ENCODE measurements at regions not wholly inside any gene's neighbourhood (a gene's known extent, or its start where the extent isn't known, plus 50 kb on each side); places are given as distances from the start of the nearest gene placed in this dataset.
A peak's percentile ranks its signal among the peaks of the same experiment; 100 is the strongest.

DNA sequence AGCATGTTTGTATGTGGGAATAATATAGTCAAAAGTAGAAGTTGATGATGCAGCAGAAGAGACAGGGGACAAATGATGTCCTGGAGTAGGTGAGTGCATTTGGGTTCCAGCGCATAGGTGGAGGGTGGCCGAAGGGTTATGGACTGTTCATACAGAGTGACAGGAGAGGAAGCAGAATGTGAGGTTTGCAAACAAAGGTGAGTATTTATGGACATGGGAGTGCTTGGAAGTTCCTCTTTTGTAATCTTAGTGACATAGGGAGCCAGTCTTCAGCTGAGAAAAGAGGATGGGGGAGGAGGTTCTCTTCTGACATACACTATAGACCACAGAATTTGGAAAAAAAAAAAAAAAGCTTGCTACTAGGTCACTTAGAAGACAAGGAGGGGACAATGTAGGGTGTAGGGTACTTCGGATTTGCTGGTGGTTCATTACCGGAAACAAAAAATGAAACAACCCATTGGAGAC, 331.6 kb downstream of the DLEU7 start:
- H3K4me1 ChIP-seq (ENCODE audit: control insufficient read depth, insufficient read depth, low read length): peaks cover 13% of the 10 kb centered on the region
- peaks cover 6% of the 10 kb centered on the region for H3K9me3 ChIP-seq (ENCODE audit: control insufficient read depth, low read depth, low read length)
- no peak for DNase-seq
- no peaks in the 10 kb centered on the region for H3K27me3 ChIP-seq (ENCODE audit: control insufficient read depth, insufficient read depth, low read length)
- H3K36me3 ChIP-seq (ENCODE audit: control insufficient read depth, insufficient read depth, low read length): no peaks in the 10 kb centered on the region
- no peak overlapping the region for H3K4me3 ChIP-seq (ENCODE audit: low read length)
- peak overlapping the region; percentile 61 for H3K27ac ChIP-seq (ENCODE audit: low read length)
- 79% methylated on average over 4 of the region's 4 CpGs for WGBS (ENCODE audit: insufficient coverage, low lambda C conversion rate)

GRCh38 chr13:50512474-50513299, 330.8 kb downstream of the DLEU7 start:
- WGBS (ENCODE audit: insufficient coverage, low lambda C conversion rate): 43% methylated on average over 6 of the region's 12 CpGs
- DNase-seq: peak; percentile 28 to 56

DNA sequence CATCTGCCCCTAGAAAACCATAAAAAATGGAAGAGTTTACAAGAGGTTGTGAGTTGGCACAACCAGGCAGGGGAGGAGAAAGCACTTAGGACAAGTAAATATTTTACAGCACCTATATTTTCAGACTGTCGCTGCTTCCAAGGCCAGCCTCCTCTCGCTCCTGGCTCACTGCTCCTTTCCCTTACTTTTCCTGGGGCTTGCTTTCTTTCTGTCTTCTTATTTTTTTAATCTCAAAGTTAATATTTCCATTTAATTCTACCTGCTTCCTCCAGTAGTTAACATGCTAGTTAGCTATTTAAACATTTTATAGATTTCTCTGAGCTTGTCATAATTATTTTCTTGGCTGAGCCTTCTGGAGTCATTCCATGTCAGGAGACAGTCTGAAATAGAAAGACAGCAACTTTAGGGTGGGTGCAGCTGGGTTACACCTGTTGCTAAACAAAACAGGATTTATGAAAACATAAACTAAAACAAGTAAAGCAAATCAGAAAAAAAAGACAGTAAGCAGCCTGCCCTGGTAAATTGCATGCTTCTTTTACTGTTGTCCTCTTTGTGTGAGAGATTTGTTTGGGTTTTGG, 330.1 kb downstream of the DLEU7 start:
- peaks cover 13% of the 10 kb centered on the region for H3K4me1 ChIP-seq (ENCODE audit: control insufficient read depth, insufficient read depth, low read length)
- H3K27ac ChIP-seq (ENCODE audit: low read length): peak overlapping the region; percentile 4
- no peaks in the 10 kb centered on the region for H3K27me3 ChIP-seq (ENCODE audit: control insufficient read depth, insufficient read depth, low read length)
- DNase-seq: peak; percentile 14 to 44
- peaks cover 6% of the 10 kb centered on the region for H3K9me3 ChIP-seq (ENCODE audit: control insufficient read depth, low read depth, low read length)
- 4% methylated on average over 2 of the region's 2 CpGs for whole genome bisulfite sequencing (ENCODE audit: insufficient coverage, low lambda C conversion rate)
- H3K36me3 ChIP-seq (ENCODE audit: control insufficient read depth, insufficient read depth, low read length): no peaks in the 10 kb centered on the region
- H3K4me3 ChIP-seq (ENCODE audit: low read length): no peak overlapping the region

More at GRCh38 chr13:50512474-50513299, 330.8 kb downstream of the DLEU7 start:
- Histone ChIP-seq H3K4me3 (ENCODE audit: low read length) (no peak overlapping the region), H3K27ac (ENCODE audit: low read length) (peak overlapping the region; percentile 61), H3K27me3 (ENCODE audit: control insufficient read depth, insufficient read depth, low read length) (no peaks in the 10 kb centered on the region), H3K36me3 (ENCODE audit: control insufficient read depth, insufficient read depth, low read length) (no peaks in the 10 kb centered on the region), H3K9me3 (ENCODE audit: control insufficient read depth, low read depth, low read length) (peaks cover 6% of the 10 kb centered on the region), H3K4me1 (ENCODE audit: control insufficient read depth, insufficient read depth, low read length) (peaks cover 13% of the 10 kb centered on the region)

DNA sequence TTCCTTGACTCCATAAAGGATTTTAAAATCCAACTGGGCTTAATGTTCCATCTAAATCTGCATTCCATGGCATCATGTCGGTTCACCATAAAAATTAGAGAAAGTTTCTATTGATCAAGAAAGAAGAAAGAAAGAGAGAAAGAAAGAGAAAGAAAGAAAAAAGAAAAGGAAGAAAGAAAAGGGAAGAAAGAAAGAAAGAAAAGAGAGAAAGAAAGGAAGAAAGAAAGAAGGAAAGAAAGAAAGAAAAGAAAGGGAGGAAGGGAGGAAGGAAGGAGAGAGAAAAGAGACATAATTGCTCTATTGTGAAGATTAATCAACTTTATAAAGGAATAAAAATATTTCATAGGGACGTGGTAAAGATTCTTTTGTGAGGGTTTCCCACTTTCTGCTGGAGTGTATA, 329.2 kb downstream of the DLEU7 start:
- no peaks in the 10 kb centered on the region for H3K27me3 ChIP-seq (ENCODE audit: control insufficient read depth, insufficient read depth, low read length)
- 100% methylated on average over 1 of the region's 2 CpGs for WGBS (ENCODE audit: insufficient coverage, low lambda C conversion rate)
- H3K9me3 ChIP-seq (ENCODE audit: control insufficient read depth, low read depth, low read length): peaks cover under 1% of the 10 kb centered on the region
- peaks cover 13% of the 10 kb centered on the region for H3K4me1 ChIP-seq (ENCODE audit: control insufficient read depth, insufficient read depth, low read length)
- no peaks in the 10 kb centered on the region for H3K36me3 ChIP-seq (ENCODE audit: control insufficient read depth, insufficient read depth, low read length)
- H3K4me3 ChIP-seq (ENCODE audit: low read length): no peak overlapping the region
- no peak for DNase-seq
- no peak overlapping the region for H3K27ac ChIP-seq (ENCODE audit: low read length)

DNA sequence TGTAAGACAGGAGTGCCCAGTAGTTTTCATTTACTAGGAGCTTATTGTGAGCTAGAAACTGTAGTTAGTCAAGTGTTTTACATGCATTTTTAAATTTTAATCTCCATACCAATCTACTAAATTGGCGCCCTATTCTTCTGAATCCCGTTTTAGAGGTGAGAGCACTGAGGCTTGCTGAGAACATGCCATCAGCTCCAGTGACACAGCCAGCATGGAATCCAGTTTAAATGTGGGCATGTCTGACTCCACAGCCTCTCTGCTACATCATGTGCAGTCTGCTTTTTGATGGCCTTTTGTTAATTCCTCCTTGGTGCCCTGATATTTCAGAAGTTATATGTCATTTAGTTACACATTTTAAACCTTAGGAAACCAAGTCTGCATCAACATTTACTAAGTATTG, 325.4 kb downstream of the DLEU7 start:
- no peak for DNase-seq
- Histone ChIP-seq H3K27me3 (ENCODE audit: control insufficient read depth, insufficient read depth, low read length) (no peaks in the 10 kb centered on the region), H3K36me3 (ENCODE audit: control insufficient read depth, insufficient read depth, low read length) (no peaks in the 10 kb centered on the region), H3K27ac (ENCODE audit: low read length) (no peak overlapping the region), H3K4me3 (ENCODE audit: low read length) (no peak overlapping the region), H3K9me3 (ENCODE audit: control insufficient read depth, low read depth, low read length) (no peaks in the 10 kb centered on the region), H3K4me1 (ENCODE audit: control insufficient read depth, insufficient read depth, low read length) (peaks cover 17% of the 10 kb centered on the region)
- WGBS (ENCODE audit: insufficient coverage, low lambda C conversion rate): no CpG with 5 or more reads among the region's 2 CpGs

DNA sequence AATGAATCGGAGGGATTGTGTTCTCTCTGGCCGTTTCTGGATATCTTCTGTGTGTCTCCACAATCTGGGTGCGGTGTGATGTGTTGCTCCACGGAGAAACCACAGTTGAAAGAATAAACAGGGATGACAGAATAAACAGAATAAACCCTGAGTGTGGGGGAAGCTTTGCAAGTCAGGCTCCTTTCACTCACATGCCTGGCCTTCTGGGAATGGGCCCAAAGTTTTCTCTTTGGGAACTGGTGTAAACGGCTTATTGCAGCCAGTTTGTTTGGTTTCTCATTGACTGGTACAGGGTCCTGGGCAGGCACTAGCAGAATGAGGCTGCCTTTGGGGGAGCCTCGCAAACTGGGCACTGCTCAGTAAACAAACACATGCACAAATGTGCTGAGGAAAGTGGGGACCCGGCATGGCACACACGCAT, 324.7 kb downstream of the DLEU7 start:
- Histone ChIP-seq H3K4me1 (ENCODE audit: control insufficient read depth, insufficient read depth, low read length) (peaks cover 12% of the 10 kb centered on the region), H3K4me3 (ENCODE audit: low read length) (no peak overlapping the region), H3K36me3 (ENCODE audit: control insufficient read depth, insufficient read depth, low read length) (no peaks in the 10 kb centered on the region), H3K27me3 (ENCODE audit: control insufficient read depth, insufficient read depth, low read length) (no peaks in the 10 kb centered on the region), H3K9me3 (ENCODE audit: control insufficient read depth, low read depth, low read length) (no peaks in the 10 kb centered on the region), H3K27ac (ENCODE audit: low read length) (no peak overlapping the region)
- no peak for DNase-seq
- WGBS (ENCODE audit: insufficient coverage, low lambda C conversion rate): no CpG with 5 or more reads among the region's 8 CpGs

DNA sequence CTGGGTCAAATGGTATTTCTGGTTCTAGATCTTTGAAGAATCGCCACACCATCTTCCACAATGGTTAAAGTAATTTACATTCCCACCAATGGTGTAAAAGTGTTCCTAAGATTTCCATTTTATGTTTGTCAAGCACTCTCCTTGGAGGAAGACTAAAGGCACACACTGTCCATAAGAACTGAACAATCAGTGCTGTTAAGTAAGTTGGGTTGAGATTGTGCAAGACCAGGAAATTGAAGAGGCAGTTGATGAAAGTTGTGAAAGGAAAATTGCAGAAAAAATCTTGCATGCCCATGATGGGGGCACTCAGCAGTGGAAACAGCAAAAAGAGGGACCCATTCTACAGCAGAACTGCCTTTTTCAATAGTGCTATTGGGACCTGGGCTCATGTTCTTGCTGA, 323.6 kb downstream of the DLEU7 start:
- Histone ChIP-seq H3K4me3 (ENCODE audit: low read length) (no peak overlapping the region), H3K36me3 (ENCODE audit: control insufficient read depth, insufficient read depth, low read length) (no peaks in the 10 kb centered on the region), H3K27ac (ENCODE audit: low read length) (no peak overlapping the region), H3K9me3 (ENCODE audit: control insufficient read depth, low read depth, low read length) (no peaks in the 10 kb centered on the region), H3K27me3 (ENCODE audit: control insufficient read depth, insufficient read depth, low read length) (no peaks in the 10 kb centered on the region), H3K4me1 (ENCODE audit: control insufficient read depth, insufficient read depth, low read length) (peaks cover 9% of the 10 kb centered on the region)
- WGBS (ENCODE audit: insufficient coverage, low lambda C conversion rate): no CpG with 5 or more reads among the region's 1 CpG
- DNase-seq: no peak

GRCh38 chr13:50521006-50521830, 322.3 kb downstream of the DLEU7 start:
- H3K27ac ChIP-seq (ENCODE audit: low read length): no peak overlapping the region
- no peak for DNase-seq
- no peak overlapping the region for H3K4me3 ChIP-seq (ENCODE audit: low read length)
- H3K36me3 ChIP-seq (ENCODE audit: control insufficient read depth, insufficient read depth, low read length): no peaks in the 10 kb centered on the region
- no peaks in the 10 kb centered on the region for H3K9me3 ChIP-seq (ENCODE audit: control insufficient read depth, low read depth, low read length)
- WGBS (ENCODE audit: insufficient coverage, low lambda C conversion rate): no CpG with 5 or more reads among the region's 4 CpGs
- peaks cover 8% of the 10 kb centered on the region for H3K4me1 ChIP-seq (ENCODE audit: control insufficient read depth, insufficient read depth, low read length)
- H3K27me3 ChIP-seq (ENCODE audit: control insufficient read depth, insufficient read depth, low read length): no peaks in the 10 kb centered on the region

- peak in 1 of 2 donors; percentile 46 for DNase-seq
- Histone ChIP-seq H3K4me3 (ENCODE audit: low read length) (no peak overlapping the region), H3K27ac (ENCODE audit: low read length) (no peak overlapping the region)
Observed at GRCh38 chr13:50521831-50522149, 321.7 kb downstream of the DLEU7 start.

GRCh38 chr13:50522506-50522905, 321.0 kb downstream of the DLEU7 start:
- H3K27me3 ChIP-seq (ENCODE audit: control insufficient read depth, insufficient read depth, low read length): no peaks in the 10 kb centered on the region
- DNase-seq: no peak
- no peaks in the 10 kb centered on the region for H3K36me3 ChIP-seq (ENCODE audit: control insufficient read depth, insufficient read depth, low read length)
- 100% methylated on average over 1 of the region's 3 CpGs for WGBS (ENCODE audit: insufficient coverage, low lambda C conversion rate)
- H3K27ac ChIP-seq (ENCODE audit: low read length): no peak overlapping the region
- no peaks in the 10 kb centered on the region for H3K9me3 ChIP-seq (ENCODE audit: control insufficient read depth, low read depth, low read length)
- no peak overlapping the region for H3K4me3 ChIP-seq (ENCODE audit: low read length)
- H3K4me1 ChIP-seq (ENCODE audit: control insufficient read depth, insufficient read depth, low read length): peaks cover 8% of the 10 kb centered on the region

More at GRCh38 chr13:50521831-50522149, 321.7 kb downstream of the DLEU7 start:
- no peaks in the 10 kb centered on the region for H3K36me3 ChIP-seq (ENCODE audit: control insufficient read depth, insufficient read depth, low read length)
- H3K27me3 ChIP-seq (ENCODE audit: control insufficient read depth, insufficient read depth, low read length): no peaks in the 10 kb centered on the region
- no peaks in the 10 kb centered on the region for H3K9me3 ChIP-seq (ENCODE audit: control insufficient read depth, low read depth, low read length)
- H3K4me1 ChIP-seq (ENCODE audit: control insufficient read depth, insufficient read depth, low read length): peaks cover 8% of the 10 kb centered on the region
- WGBS (ENCODE audit: insufficient coverage, low lambda C conversion rate): 0% methylated on average over 1 of the region's 3 CpGs
